KG1 (cell line): ENCODE measurements at regions not wholly inside any gene's neighbourhood (a gene's known extent, or its start where the extent isn't known, plus 50 kb on each side); places are given as distances from the start of the nearest gene placed in this dataset.
"Not testable (repeated sequence)": the region's sequence is repeated elsewhere in the genome, so short reads cannot be mapped to it uniquely, and the experiment has no call there.

ENCODE experiments used
- DNase-seq: peaks from one replicate; lab custom pipeline; 2025; lab: John Stamatoyannopoulos, UW

DNA sequence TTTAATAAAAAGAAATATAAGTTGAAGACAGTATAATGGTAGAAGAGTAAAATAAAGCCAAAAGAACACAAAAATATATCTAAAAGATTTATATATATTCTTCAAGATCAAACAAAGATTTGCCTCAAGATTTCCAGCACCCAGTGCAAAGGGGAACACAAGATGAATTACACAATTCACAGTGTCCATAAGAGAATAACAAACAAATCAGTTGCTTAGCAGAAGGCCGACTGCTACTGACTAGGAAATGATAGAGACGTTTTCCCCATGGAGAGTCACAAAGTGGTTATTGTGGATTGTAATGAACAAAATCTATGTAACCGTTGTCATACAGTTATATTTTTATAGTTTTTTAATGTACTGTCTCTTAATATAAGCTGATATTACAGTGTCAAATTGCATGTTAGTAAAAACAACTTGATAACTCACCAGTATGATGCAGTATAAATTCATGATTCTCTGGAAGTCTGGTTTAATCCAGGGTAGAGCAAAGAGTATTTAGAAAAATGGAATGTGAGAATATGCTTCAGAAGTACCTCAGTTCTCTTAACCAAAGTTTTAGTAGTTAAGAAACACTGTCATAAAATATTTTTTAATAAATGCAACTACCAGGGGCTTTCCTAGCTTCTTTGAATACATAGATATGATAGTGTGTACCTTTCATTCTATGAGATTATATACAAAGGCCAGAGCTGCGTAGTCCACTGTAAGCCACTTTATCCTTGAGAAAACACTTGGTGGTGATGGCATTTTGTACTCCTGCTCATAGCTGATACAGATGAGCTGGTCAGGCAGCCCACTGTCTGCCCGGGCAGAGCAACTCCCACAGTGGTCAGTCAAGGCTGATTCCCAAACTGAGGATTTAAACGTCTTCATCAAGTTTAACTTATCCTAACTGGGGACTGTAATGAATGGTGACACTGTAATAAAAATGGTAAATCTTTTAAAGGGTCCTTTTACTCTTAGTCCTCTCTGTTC is 180.5 kb upstream of the DTNA start:
- no peak for DNase-seq

- DNase-seq, result no peak
Observed at GRCh38 chr18:34531110-34531509, 179.0 kb upstream of the DTNA start.

DNA sequence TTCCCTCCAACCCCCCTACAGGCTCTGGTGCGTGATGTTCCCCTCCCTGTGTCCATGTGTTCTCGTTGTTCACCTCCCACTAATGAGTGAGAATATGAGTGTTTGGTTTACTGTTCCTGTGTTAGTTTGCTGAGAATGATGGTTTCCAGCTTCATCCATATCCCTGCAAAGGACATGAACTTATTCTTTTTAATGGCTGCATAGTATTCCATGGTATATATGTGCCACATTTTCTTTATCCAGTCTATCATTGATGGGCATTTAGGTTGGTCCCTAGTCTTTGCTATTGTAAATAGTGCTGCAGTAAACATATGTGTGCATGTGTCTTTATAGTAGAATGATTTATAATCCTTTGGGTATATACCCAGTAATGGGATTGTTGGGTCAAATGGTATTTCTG is 175.5 kb upstream of the DTNA start:
- not testable (repeated sequence) for DNase-seq

DNA sequence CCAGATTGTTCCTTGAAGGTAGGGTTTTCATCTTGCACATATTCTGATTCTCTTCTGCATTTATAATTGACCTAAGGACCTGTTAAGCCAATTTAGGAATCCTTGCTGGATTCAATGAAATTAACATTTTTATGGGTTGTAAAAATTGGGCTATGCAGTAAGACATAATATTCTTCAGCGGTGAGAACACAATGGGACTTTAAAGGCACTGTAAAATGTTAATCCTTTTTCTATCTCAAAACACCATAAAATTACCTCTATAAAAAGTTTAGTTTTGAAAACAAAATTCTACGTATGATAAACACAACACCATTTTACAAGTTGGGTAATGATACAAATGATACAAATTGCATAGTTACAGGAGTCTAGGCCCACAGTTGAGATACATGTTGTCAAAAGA is 169.2 kb upstream of the DTNA start:
- DNase-seq, result no peak

DNA sequence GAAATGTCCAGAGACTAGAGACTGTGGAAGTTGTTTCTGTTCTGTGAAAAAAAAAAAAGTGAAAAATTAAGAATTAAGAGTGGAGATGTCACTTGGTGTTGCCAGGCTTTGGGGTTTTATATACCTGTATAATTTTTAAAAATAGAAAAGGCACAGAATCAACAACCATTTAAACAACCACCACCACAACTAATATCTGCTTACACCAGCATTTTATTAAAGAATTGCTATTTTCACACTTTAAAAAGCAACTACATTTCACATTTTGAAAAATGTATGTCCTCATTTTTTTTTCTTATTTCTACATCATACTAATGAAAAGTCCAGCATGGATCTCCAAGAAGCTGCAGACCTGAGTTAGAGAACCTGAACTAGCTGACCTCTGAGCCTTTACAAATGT is 167.5 kb upstream of the DTNA start:
- DNase-seq, result no peak

DNA sequence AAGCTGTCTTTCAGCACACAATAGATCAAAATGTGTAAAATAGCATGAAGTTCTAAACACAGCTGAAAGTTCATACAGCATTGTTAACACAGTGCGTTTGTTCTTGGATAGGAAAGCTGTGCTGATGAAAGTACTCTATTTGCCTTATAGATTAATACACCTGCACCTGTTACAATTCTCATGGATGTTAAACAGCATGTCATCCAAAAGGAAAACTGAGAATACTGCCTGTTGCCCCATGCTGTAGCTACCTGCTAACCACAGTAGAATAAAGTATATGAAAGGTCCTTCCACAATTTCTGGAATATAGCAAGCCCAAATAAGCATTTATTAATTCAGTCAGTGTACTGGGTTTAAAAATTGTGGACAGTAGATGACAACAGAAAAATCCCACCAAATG is 166.7 kb upstream of the DTNA start:
- DNase-seq, result no peak

GRCh38 chr18:34543945-34544344 is 166.2 kb upstream of the DTNA start:
- no peak for DNase-seq

GRCh38 chr18:34544930-34545329 is 165.2 kb upstream of the DTNA start:
- DNase-seq, result no peak

- no peak for DNase-seq
Observed at GRCh38 chr18:34548120-34548972, 161.8 kb upstream of the DTNA start.

DNA sequence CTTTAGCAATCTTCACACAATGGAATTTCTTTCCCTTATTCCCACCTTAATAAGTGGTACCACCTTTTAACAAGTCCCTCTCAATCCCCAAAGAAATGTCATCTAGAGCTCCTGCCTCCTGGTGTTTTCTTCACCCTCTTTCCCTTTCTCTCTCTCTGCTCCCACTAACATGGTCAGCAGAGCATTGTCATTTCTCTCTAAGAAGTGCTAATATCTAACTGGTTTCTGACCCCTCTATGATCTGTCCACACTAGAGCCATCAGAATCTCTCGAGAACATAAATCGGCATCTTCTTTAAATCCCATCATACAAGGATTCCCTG is 161.2 kb upstream of the DTNA start:
- DNase-seq, result no peak

GRCh38 chr18:34549367-34549766 is 160.7 kb upstream of the DTNA start:
- DNase-seq, result no peak

- DNase-seq, result no peak
Observed at GRCh38 chr18:34550156-34550555, 159.9 kb upstream of the DTNA start.

DNA sequence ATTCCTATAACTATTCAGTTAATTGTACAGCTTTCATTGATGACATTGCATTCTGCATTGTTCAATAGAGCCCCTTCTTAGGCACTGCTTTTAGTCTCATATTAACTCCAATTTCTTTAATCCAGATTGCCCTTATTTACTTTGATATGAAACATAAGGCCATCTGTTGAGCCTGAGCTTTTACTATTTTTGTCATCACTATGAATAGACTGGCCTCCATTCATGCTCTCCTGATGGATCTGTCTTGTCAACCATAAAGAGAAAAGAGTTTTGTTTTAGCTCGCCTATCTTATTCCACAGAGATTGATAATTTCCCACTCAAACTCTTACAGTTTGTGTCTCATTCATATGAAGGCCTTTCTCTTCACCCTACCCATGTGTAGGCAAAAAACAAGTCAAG is 159.2 kb upstream of the DTNA start:
- no peak for DNase-seq

GRCh38 chr18:34551824-34552223 is 158.3 kb upstream of the DTNA start:
- no peak for DNase-seq

DNA sequence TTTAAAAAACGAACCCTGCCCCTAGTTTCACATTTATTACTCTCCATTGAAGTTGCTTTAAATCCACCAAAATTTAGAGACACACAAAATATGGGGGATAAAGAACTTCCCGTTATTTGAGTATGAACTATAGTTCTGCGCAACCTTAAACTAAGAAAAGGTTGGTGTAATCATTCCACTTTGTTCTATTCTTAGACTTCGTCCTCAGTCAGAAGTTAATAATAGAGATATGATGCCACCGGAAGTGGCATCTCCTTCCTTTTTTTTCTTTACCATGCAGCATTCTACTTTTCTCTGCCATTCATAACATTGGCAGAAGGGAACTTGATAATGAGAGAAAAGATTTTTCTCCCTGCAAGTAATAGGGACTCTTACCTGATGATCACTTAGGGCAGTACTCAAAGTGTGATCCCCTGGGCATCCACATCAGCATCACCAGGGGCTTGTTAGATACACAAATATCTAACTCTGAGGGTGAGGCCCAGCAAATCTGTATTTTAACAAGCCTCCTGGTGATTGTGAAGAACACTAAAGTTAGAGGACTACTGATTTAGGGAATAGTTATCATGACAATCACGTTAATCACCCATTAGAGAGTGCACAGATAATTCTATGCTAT is 147.7 kb upstream of the DTNA start:
- no peak for DNase-seq

DNA sequence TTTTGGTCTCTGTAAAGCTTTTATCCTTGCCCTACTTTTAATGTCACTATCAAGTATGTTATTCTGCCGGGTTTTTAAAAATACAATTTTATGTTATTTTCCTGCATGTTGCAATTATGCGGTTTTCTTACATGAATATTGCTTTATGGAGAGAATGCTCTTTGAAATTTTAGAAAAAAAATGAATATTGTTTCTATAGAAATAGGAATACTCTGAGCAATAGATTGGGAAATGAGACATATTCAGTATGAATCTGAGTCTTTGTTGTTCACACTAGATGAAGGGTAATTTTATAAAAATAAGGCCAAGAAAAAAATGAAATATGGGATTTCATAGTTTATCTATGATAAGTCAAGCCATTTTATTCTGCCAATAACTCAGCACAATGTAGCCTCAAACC is 142.2 kb upstream of the DTNA start:
- DNase-seq, result no peak

DNA sequence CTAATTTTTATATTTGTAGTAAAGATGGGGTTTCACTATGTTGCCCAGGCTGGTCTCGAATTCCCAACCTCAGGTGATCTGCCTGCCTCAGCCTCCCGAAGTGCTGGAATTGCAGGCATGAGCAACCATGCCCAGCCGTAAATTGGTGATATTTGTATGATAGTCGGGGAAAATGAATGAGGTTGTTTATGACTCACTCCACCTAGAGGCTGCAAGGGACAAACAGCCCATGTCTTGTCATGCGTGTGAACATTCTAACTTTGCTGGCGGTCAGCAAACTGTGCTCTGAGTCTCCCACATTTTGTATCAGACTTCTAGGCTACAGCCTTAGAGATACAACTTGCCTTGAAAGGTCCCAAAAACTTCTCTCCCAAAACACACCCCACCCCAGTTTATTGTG is 133.5 kb upstream of the DTNA start:
- no peak for DNase-seq

DNA sequence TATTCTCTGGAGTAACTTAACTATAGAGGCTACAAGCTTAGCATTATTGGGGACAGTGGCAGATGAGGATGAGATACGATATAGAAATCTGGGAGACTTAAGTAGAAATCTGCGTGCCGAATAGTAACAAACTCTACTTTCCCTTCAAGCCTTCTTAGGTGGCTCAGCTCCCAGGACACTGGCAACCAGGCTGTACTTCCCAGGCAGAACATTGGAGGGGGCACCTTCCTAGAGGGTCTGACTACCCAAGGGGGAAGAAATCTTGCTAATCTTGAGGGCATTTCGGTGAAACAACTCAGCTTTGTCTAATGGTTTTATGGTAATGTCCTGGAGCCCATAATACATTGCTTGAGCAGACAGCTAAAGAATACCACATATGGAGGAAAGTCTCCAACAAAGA is 126.2 kb upstream of the DTNA start:
- no peak for DNase-seq

DNA sequence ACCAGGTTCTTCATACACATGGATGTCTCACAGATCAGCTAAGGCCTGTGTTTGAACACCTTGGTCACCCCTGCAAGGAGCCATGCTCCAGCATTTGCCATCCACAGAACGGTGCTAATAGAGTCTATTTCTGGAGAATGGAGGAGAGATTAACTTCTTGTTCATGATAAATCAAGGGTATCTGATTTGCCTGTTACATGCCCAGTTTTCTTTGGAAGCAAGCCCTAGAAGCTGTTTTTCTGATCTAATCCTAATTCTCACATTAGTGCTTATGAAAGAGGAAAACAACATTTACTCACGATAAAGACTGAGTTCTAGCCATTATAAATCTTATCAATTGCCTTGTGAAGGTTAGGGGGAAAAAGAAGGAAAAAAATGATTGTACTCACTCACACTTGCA is 119.6 kb upstream of the DTNA start:
- DNase-seq, result no peak

DNA sequence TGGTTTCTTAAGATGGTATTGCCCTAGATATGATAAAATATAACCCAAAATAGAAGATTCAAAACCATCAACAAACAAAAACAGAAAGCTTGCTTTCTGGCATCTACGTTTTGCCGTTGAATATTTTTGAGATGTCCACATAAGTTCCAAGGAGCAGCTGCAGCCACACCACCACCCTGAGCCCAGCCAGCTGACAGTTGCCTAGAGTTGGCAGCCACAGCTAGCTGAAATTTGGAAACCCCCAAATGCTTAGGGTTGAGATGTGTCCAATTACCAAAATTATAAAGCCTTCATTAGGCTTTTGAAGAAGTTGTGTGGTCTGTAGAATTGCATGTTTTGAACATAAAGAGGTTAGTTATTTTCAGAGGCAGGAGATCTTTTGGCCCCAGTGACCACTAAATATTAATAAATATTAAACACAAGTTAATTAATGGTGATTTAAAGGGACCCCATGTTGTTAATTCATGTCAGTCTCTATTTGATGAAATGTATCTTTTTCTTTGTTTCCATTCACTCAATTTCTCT is 118.1 kb upstream of the DTNA start:
- DNase-seq, result no peak

DNA sequence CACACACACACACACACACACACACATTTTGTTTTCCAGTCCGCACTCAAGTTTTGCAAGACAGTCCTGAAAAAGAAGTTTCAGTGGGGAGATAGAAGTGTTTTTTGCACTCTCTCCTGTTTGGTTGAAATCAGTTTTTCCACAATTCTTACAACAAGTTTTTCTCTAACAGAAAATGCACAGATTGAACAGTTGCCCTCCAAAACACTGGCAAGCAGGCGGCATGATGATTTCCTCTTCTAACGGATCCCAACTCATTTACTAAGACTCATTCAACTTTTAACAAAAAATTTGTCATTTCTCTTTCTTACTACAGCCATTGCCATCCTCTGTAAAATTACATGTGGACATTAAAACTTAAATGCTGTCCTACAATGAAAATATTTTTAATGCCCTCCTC is 117.6 kb upstream of the DTNA start:
- DNase-seq, result no peak

- DNase-seq, result no peak
Observed at GRCh38 chr18:34592961-34593382, 117.1 kb upstream of the DTNA start.

- no peak for DNase-seq
Observed at GRCh38 chr18:34594266-34594665, 115.8 kb upstream of the DTNA start.
